ENCODE measurements at regions not wholly inside any gene's neighbourhood (a gene's known extent, or its start where the extent isn't known, plus 50 kb on each side); places are given as distances from the start of the nearest gene placed in this dataset.

DNA sequence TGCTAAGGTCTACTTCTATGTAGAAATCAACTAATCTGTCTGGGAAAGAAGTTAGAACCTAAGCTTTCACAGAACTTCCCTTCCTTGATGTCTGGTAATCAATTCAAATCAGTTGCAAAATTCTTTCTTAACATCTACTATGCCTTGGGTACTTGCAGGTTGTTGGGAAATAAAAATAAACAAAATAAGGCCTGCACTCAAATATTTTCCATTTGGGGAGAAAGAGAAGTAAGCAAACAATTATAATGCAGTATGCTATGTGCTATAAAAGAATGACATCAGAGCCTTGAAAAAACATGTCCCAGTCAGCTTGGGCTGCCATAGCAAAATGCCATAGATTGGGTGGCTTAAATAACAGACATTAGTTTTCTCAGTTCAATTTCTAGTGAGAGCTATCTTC lies 425.9 kb upstream of the DCN start:
- no peak for TF ChIP-seq CTCF (IDR thresholded peaks at IDR 0.05)
- DNase-seq (ENCODE audit: low spot score): no peak
- Histone ChIP-seq H3K27ac (no peak overlapping the region), H3K4me3 (no peak overlapping the region)

- DNase-seq (ENCODE audit: low spot score): no peak
- TF ChIP-seq CTCF (IDR thresholded peaks at IDR 0.05): no peak
- Histone ChIP-seq H3K27ac (no peak overlapping the region), H3K4me3 (no peak overlapping the region)
These were observed 424.2 kb upstream of the DCN start for GRCh38 chr12:91606662-91607377.

GRCh38 chr12:91604897-91605296 lies 422.3 kb upstream of the DCN start:
- TF ChIP-seq CTCF (IDR thresholded peaks at IDR 0.05): no peak
- no peak for DNase-seq (ENCODE audit: low spot score)
- Histone ChIP-seq H3K4me3 (no peak overlapping the region), H3K27ac (no peak overlapping the region)

DNA sequence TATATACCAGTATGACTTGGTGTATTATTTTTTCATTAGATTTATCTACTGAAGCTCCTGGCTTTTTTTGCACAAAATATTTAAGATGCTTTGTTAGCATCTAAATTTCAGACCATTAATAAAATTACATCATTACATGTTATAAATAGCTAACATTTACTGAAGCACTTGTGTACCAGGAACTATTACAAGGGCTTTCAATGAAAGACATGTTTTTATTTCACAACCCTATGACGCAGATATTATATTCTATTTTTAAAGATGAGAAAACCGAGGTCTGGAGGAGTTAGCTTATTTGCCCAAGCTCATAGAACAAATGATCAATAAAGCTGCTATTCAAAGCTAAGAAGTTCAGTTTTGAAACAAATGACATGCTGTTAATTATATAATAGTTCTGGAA lies 420.4 kb upstream of the DCN start:
- H3K4me3 ChIP-seq: no peak overlapping the region
- no peak for DNase-seq (ENCODE audit: low spot score)
- H3K27ac ChIP-seq: peak overlapping the region in 1 of 2 donors; percentile 20
- no peak for TF ChIP-seq CTCF (IDR thresholded peaks at IDR 0.05)

GRCh38 chr12:91601054-91601453 lies 418.4 kb upstream of the DCN start:
- TF ChIP-seq CTCF (IDR thresholded peaks at IDR 0.05): no peak
- Histone ChIP-seq H3K4me3 (no peak overlapping the region), H3K27ac (no peak overlapping the region)
- DNase-seq (ENCODE audit: low spot score): no peak

GRCh38 chr12:91594715-91595114 lies 412.1 kb upstream of the DCN start:
- no peak for DNase-seq (ENCODE audit: low spot score)
- TF ChIP-seq CTCF (IDR thresholded peaks at IDR 0.05): no peak
- no peak overlapping the region for H3K27ac ChIP-seq
- no peak overlapping the region for H3K4me3 ChIP-seq

- DNase-seq (ENCODE audit: low spot score): no peak
- Histone ChIP-seq H3K4me3 (no peak overlapping the region), H3K27ac (no peak overlapping the region)
- TF ChIP-seq CTCF (IDR thresholded peaks at IDR 0.05): no peak
These were observed 409.0 kb upstream of the DCN start for GRCh38 chr12:91591639-91591987.
